ENCODE measurements at regions not wholly inside any gene's neighbourhood (a gene's known extent, or its start where the extent isn't known, plus 50 kb on each side); places are given as distances from the start of the nearest gene placed in this dataset.

DNA sequence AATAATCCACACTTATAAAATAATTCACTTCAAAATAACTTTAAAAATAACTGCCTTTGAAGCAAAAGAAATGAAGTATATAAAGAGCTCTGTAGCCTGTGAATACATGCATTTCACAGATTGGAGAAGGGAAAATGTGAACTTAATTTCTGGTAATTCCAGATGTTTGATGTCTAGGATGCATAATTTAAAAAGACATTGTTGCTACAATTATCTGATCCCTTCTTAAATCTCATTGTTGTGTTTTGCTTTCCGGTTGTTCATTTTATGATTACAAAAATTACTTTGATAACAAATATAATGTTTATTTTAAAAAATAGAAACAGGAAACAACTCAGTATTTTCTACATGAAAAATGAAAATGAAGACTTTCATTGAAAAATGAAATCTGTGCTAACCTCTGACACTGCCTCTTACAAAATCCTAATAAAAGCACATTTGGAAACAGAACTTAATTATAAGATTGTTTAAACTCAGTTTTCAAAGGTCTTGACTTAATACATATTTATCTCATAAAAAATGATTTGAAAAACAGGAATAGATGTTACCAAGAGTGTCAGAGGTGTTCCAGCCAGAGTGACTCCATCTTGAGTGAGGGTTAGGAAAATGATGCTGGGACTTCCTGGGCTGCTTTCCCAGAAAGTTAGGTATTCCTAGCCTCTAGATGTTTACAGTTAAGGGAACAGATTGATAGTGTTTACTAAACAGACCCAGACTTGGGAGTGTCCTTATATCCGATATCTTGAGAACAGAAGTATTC is 516.6 kb upstream of the SEMA3D start:
- Histone ChIP-seq H3K9me2 (ENCODE audit: insufficient read depth, low read length) (no peaks in the 10 kb centered on the region), H4K20me1 (ENCODE audit: insufficient read depth) (no peaks in the 10 kb centered on the region), H3K4me2 (ENCODE audit: low read length) (no peak overlapping the region), H3K27me3 (ENCODE audit: insufficient read depth, low read depth, low read length) (no peaks in the 10 kb centered on the region), H3K79me2 (replicated peaks; ENCODE audit: insufficient read depth, low read length) (no peaks in the 10 kb centered on the region), H3K4me3 (ENCODE audit: low read length) (no peak overlapping the region), H3K9me3 (ENCODE audit: low read length) (no peaks in the 10 kb centered on the region), H3K27ac (ENCODE audit: low read length) (no peak overlapping the region), H3K36me3 (ENCODE audit: insufficient read depth, low read length) (no peaks in the 10 kb centered on the region), H2AFZ (ENCODE audit: low read depth, low read length) (no peak overlapping the region), H3K9ac (ENCODE audit: low read length) (no peak overlapping the region), H3F3A (ENCODE audit: insufficient read depth, low read length, poor library complexity, severe bottlenecking) (no peaks in the 10 kb centered on the region)
- TF ChIP-seq EZH2 (IDR thresholded peaks at IDR 0.05; ENCODE audit: borderline replicate concordance, insufficient read depth, low read length, poor library complexity, severe bottlenecking) (no peak), EP300 (conservative IDR thresholded peaks at IDR 0.05; ENCODE audit: poor library complexity, severe bottlenecking) (no peak), RAD21 (conservative IDR thresholded peaks at IDR 0.05) (no peak), TAF1 (IDR thresholded peaks at IDR 0.05; ENCODE audit: low read depth) (no peak), MXI1 (conservative IDR thresholded peaks at IDR 0.05; ENCODE audit: poor library complexity, severe bottlenecking) (no peak), POLR2AphosphoS5 (IDR thresholded peaks at IDR 0.05) (no peak), SMC3 (conservative IDR thresholded peaks at IDR 0.05; ENCODE audit: poor library complexity) (no peak)
- TF ChIP-seq, protein P1, sequence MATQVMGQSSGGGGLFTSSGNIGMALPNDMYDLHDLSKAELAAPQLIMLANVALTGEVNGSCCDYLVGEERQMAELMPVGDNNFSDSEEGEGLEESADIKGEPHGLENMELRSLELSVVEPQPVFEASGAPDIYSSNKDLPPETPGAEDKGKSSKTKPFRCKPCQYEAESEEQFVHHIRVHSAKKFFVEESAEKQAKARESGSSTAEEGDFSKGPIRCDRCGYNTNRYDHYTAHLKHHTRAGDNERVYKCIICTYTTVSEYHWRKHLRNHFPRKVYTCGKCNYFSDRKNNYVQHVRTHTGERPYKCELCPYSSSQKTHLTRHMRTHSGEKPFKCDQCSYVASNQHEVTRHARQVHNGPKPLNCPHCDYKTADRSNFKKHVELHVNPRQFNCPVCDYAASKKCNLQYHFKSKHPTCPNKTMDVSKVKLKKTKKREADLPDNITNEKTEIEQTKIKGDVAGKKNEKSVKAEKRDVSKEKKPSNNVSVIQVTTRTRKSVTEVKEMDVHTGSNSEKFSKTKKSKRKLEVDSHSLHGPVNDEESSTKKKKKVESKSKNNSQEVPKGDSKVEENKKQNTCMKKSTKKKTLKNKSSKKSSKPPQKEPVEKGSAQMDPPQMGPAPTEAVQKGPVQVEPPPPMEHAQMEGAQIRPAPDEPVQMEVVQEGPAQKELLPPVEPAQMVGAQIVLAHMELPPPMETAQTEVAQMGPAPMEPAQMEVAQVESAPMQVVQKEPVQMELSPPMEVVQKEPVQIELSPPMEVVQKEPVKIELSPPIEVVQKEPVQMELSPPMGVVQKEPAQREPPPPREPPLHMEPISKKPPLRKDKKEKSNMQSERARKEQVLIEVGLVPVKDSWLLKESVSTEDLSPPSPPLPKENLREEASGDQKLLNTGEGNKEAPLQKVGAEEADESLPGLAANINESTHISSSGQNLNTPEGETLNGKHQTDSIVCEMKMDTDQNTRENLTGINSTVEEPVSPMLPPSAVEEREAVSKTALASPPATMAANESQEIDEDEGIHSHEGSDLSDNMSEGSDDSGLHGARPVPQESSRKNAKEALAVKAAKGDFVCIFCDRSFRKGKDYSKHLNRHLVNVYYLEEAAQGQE (IDR thresholded peaks at IDR 0.05; ENCODE audit: borderline replicate concordance) = no peak
- TF ChIP-seq, protein P2, sequence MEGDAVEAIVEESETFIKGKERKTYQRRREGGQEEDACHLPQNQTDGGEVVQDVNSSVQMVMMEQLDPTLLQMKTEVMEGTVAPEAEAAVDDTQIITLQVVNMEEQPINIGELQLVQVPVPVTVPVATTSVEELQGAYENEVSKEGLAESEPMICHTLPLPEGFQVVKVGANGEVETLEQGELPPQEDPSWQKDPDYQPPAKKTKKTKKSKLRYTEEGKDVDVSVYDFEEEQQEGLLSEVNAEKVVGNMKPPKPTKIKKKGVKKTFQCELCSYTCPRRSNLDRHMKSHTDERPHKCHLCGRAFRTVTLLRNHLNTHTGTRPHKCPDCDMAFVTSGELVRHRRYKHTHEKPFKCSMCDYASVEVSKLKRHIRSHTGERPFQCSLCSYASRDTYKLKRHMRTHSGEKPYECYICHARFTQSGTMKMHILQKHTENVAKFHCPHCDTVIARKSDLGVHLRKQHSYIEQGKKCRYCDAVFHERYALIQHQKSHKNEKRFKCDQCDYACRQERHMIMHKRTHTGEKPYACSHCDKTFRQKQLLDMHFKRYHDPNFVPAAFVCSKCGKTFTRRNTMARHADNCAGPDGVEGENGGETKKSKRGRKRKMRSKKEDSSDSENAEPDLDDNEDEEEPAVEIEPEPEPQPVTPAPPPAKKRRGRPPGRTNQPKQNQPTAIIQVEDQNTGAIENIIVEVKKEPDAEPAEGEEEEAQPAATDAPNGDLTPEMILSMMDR (IDR thresholded peaks at IDR 0.05; ENCODE audit: poor library complexity, severe bottlenecking) = no peak

DNA sequence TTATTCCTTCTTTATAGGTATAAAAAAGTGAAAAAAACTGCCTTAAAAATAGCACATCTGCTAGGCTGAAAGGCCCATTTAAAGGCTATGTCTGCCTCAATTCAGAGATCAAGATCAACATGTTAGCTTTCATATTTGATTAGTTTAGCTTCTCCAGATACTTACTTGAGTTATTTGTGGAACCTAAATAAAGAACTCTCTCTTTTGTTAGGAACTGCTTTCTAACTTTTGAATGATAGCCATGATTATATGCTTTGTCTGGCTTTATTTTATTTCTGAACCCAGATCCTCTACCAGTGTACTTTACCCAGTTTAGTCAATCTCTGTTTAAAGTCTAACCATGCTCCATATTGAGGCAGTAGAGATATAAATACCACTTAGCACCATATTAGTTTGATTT is 515.5 kb upstream of the SEMA3D start:
- H3K79me2 ChIP-seq (replicated peaks; ENCODE audit: insufficient read depth, low read length) = no peaks in the 10 kb centered on the region
- H3K27ac ChIP-seq (ENCODE audit: low read length) = no peak overlapping the region
- TF ChIP-seq, protein P1 (IDR thresholded peaks at IDR 0.05; ENCODE audit: borderline replicate concordance) = no peak
- no peak for TF ChIP-seq EZH2 (IDR thresholded peaks at IDR 0.05; ENCODE audit: borderline replicate concordance, insufficient read depth, low read length, poor library complexity, severe bottlenecking)
- TF ChIP-seq EP300 (conservative IDR thresholded peaks at IDR 0.05; ENCODE audit: poor library complexity, severe bottlenecking) = no peak
- no peak for TF ChIP-seq SMC3 (conservative IDR thresholded peaks at IDR 0.05; ENCODE audit: poor library complexity)
- TF ChIP-seq TAF1 (IDR thresholded peaks at IDR 0.05; ENCODE audit: low read depth) = no peak
- TF ChIP-seq POLR2AphosphoS5 (IDR thresholded peaks at IDR 0.05) = no peak
- TF ChIP-seq RAD21 (conservative IDR thresholded peaks at IDR 0.05) = no peak
- no peak for TF ChIP-seq MXI1 (conservative IDR thresholded peaks at IDR 0.05; ENCODE audit: poor library complexity, severe bottlenecking)
- TF ChIP-seq, protein P2 (IDR thresholded peaks at IDR 0.05; ENCODE audit: poor library complexity, severe bottlenecking) = no peak
- no peaks in the 10 kb centered on the region for H3K9me3 ChIP-seq (ENCODE audit: low read length)
- H3F3A ChIP-seq (ENCODE audit: insufficient read depth, low read length, poor library complexity, severe bottlenecking) = no peaks in the 10 kb centered on the region
- H3K4me3 ChIP-seq (ENCODE audit: low read length) = no peak overlapping the region
- H3K9ac ChIP-seq (ENCODE audit: low read length) = no peak overlapping the region
- no peaks in the 10 kb centered on the region for H3K36me3 ChIP-seq (ENCODE audit: insufficient read depth, low read length)
- no peaks in the 10 kb centered on the region for H3K27me3 ChIP-seq (ENCODE audit: insufficient read depth, low read depth, low read length)
- no peaks in the 10 kb centered on the region for H3K9me2 ChIP-seq (ENCODE audit: insufficient read depth, low read length)
- no peaks in the 10 kb centered on the region for H4K20me1 ChIP-seq (ENCODE audit: insufficient read depth)
- no peak overlapping the region for H3K4me2 ChIP-seq (ENCODE audit: low read length)
- no peak overlapping the region for H2AFZ ChIP-seq (ENCODE audit: low read depth, low read length)
